ENCODE measurements at regions not wholly inside any gene's neighbourhood (a gene's known extent, or its start where the extent isn't known, plus 50 kb on each side); places are given as distances from the start of the nearest gene placed in this dataset.

- no peak for TF ChIP-seq CTCF (IDR thresholded peaks at IDR 0.05)
- ATAC-seq (ENCODE audit: low FRiP score) (no peak), DNase-seq (ENCODE audit: low spot score) (no peak)
These were observed 585.3 kb downstream of the INSC start for GRCh38 chr11:15699978-15700377.

- ATAC-seq (ENCODE audit: low FRiP score), result no peak
- DNase-seq (ENCODE audit: low spot score), result no peak
- TF ChIP-seq CTCF (IDR thresholded peaks at IDR 0.05), result no peak
These were observed 585.7 kb downstream of the INSC start for GRCh38 chr11:15700456-15700855.

- DNase-seq (ENCODE audit: low spot score) (no peak), ATAC-seq (ENCODE audit: low FRiP score) (no peak)
- no peak for TF ChIP-seq CTCF (IDR thresholded peaks at IDR 0.05)
These were observed 589.3 kb downstream of the INSC start for GRCh38 chr11:15704064-15704463.

- no peak for TF ChIP-seq CTCF (IDR thresholded peaks at IDR 0.05)
- ATAC-seq (ENCODE audit: low FRiP score) (no peak), DNase-seq (ENCODE audit: low spot score) (no peak)
These were observed 589.8 kb downstream of the INSC start for GRCh38 chr11:15704556-15704955.

- ATAC-seq (ENCODE audit: low FRiP score), result no peak
- DNase-seq (ENCODE audit: low spot score), result no peak
- no peak for TF ChIP-seq CTCF (IDR thresholded peaks at IDR 0.05)
These were observed 591.2 kb downstream of the INSC start for GRCh38 chr11:15705891-15706290.

GRCh38 chr11:15707194-15707593, 592.5 kb downstream of the INSC start:
- ATAC-seq (ENCODE audit: low FRiP score) (no peak), DNase-seq (ENCODE audit: low spot score) (no peak)
- no peak for TF ChIP-seq CTCF (IDR thresholded peaks at IDR 0.05)

- no peak for TF ChIP-seq CTCF (IDR thresholded peaks at IDR 0.05)
- ATAC-seq (ENCODE audit: low FRiP score) (no peak), DNase-seq (ENCODE audit: low spot score) (no peak)
These were observed 593.2 kb downstream of the INSC start for GRCh38 chr11:15707971-15708370.

Data from omental fat pad (tissue), 3 donors.